ENCODE measurements at regions not wholly inside any gene's neighbourhood (a gene's known extent, or its start where the extent isn't known, plus 50 kb on each side); places are given as distances from the start of the nearest gene placed in this dataset.
"Not testable (repeated sequence)": the region's sequence is repeated elsewhere in the genome, so short reads cannot be mapped to it uniquely, and the experiment has no call there.

DNA sequence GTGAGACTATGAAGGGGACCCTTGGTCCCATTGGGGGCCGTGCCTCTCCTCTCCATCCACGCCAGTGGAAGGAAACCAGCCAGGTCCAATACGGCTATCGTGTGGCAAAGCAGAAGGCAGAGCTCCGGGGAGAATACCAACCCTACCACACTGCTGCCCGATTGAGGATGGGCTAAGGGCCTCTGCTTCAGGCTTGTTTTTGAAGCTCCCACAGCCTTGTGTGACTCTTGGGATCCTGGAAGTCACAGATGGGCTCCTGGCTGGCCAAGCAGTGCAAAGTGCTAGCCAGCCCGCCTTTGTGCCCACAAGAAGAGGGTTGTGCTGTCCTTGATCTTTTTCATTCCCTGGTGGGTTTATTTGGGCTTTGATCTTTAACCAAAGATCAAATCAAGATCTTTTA, 70.6 kb upstream of the ID2 start:
- no peak for DNase-seq (ENCODE audit: low read depth, low spot score)

DNA sequence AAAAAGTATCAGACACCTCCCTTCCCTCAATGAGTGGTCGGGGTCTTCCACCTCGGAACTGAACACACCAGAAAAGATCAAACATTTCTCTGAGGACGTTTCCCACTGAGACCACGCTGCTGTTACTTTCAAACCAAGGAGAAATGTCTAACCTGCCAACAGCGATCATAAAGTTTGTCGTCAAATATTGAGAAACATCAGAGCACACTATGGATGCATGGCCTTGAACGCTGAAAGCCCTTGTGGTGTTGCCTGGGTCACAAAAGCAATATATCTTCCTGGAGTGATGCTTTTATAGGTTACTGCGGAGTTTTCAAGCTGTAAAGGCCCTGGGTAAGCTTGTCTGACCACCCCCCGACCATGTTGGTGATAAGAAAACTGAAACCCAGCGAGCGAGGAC, 70.2 kb upstream of the ID2 start:
- DNase-seq (ENCODE audit: low read depth, low spot score) = no peak

DNA sequence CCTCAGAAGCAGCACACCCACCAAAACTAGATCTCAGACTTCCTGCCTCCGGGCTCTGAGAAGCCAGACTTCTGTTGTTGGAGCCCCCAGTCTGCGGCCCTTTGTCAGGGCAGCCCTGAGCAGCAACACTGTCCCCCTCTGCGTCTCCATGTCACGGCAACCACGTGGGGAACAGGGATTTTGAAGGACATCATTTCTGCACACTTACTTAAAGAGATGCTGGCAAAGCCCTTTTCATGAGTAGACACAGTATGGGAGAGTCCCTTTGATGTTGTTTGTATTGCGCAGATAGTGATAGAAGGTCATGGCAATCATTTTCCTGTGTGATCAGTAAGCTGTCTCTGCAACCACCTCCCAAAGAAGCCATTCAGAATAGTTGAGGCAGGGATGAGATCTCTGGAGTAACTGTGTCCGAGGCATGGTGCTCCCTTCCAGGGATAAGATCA, 69.1 kb upstream of the ID2 start:
- DNase-seq (ENCODE audit: low read depth, low spot score) = no peak

DNA sequence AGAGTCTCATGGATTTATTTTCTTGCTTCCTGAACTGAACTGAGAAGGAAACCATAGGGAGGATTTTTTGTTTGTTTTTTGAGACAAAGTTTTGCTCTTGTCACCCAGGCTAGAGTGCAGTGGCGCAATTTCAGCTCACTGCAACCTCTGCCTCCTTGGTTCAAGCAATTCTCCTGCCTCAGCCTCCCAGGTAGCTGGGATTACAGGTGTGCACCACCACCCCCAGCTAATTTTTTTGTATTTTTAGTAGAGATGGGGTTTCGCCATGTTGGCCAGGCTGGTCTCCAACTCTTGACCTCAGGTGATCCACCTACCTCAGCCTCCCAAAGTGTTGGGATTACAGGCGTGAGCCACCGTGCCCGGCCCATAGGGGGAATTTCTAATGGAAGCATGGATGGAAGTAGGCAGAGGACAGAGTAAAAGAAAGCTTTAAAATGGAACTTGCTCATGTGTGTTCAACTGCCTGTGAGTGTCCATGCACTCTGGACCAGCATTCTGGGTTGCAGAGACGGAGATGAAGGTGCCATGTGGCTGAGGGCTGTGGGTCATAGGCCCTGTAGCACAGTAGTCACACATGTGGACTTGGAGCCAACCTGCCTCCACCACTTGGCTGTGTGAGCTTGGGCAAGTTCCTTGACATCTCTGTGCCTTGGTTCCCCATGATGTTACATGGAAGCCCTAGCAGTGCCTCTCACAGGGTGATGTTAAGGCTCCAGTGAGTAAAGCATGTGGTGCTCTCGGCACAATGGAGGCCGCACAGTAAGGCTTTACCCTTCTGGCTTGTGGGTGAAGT, 68.5 kb upstream of the ID2 start:
- not testable (repeated sequence) for DNase-seq (ENCODE audit: low read depth, low spot score)

DNA sequence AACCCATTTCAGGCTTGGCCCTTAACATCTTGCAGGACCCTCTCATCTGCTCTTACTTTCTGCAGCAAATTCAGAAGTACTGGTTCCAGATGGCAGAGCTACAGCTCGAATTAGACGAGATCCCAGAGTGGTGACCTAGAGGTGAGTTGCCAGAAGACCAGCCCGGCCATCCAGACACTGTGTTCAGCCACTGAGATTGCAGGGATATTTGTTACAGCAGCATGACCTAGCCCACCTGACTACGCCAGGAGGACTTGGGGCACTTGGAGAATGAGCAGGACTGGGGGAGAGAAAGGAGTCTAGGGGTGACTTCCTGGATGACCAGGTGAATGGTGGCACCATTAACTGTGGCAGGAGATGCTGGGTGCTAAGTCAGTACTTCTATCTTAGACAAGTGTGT, 67.2 kb upstream of the ID2 start:
- no peak for DNase-seq (ENCODE audit: low read depth, low spot score)

DNA sequence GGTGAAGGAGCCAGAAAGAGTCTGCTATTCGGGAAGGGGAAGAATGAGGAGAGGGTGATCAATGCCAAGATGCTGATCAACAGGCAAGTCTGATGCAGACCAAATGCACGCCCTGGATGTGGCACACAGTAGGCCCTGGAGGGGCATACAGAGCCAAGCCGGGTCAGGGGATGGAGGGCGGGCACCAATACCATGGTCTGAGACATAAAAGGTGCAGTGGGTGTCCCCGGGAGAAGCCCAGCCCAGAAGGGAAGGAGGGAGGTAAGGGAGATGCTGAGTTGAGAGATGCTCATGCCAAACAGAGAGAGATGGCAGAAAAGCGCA, 66.6 kb upstream of the ID2 start:
- no peak for DNase-seq (ENCODE audit: low read depth, low spot score)

DNA sequence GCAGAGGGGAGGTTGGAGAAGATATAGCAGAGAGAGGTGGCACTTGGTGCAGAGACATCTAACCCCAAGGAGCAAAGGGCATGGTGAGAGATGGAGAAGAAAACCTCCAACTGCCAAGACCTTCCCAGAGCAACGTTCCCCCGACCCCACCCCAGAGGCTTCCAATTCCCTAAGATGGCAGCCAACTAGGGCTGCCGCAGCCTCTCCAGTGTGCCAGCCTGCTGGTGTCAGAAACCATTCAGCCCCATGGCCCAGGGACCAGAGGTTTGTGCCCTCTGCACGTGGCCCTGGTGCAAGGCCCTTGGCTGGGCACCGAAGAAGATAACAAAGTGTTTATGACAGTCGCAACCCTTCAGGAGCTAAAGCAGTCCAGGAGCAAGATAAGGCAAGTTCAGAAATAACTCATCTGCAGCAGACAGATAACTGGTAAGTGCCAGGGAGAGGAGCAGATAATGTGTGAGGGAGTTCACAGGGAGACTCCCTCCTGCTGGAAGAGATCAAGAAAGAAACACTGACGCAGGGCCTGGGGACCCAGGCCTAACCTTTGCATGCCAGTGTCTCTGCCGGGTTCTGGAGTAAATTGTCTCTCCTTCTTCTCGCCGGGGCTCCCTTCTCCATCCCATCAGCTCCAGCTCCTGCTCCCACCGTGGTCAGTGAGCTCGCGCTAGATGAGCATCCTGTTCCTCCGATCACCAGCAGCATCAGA, 66.1 kb upstream of the ID2 start:
- DNase-seq (ENCODE audit: low read depth, low spot score) = no peak

DNA sequence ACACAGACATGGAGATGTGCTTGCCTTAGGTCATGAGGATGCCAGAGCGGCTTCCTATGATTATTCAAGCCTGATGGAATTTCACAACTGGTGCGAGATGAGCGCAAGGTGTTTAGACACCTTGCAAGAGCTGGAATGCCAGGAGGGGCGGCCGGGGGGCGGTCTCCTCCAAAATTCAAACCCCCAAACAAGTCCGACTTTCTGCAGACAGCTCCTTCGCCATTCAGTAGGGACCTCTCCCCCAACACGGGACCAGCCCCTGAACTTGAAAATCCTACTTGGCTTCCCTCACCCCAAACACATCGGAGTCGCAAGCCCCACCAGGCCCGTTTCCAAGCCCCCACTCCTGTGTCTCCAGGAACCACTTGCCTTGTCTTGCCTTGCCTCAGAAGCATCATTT, 64.8 kb upstream of the ID2 start:
- DNase-seq (ENCODE audit: low read depth, low spot score) = no peak

DNA sequence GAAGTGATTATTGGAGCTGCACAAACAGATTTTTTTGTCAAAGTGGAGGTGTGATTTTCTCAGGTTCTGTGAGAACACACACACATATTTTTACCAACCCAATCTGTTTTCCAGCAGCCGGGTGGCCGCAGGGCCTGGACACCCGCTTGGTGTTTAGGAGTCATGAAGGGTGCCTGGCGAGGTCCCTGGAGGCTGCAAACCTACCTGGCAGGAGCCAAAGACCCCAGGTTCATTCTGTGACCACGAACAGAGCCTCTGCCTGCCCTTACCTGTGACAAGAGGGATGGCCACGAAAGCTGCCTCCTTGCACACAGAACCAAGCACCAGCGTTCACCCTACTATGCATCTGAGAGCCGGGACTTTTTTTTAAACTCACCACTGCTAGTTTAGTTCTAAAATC, 64.3 kb upstream of the ID2 start:
- no peak for DNase-seq (ENCODE audit: low read depth, low spot score)

DNA sequence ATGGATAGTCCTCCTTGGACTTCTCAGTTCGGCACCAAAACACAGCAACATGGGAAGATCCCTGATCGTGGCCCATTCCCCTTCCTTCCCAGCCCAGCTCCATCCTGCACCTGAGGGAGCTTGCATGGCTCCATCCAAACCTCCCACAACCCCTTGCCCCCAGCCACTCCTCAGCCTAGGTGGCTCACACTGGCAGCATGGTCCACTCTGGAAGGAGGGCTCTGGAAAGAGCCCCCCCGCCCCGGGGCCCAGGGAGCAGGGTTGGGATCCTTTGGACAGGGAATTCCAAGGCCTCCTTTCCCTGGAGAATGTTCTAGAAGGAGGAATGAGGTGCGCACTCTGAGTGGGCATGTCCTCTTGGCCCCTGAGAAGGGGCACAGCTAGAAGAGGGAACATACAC, 62.8 kb upstream of the ID2 start:
- no peak for DNase-seq (ENCODE audit: low read depth, low spot score)

DNA sequence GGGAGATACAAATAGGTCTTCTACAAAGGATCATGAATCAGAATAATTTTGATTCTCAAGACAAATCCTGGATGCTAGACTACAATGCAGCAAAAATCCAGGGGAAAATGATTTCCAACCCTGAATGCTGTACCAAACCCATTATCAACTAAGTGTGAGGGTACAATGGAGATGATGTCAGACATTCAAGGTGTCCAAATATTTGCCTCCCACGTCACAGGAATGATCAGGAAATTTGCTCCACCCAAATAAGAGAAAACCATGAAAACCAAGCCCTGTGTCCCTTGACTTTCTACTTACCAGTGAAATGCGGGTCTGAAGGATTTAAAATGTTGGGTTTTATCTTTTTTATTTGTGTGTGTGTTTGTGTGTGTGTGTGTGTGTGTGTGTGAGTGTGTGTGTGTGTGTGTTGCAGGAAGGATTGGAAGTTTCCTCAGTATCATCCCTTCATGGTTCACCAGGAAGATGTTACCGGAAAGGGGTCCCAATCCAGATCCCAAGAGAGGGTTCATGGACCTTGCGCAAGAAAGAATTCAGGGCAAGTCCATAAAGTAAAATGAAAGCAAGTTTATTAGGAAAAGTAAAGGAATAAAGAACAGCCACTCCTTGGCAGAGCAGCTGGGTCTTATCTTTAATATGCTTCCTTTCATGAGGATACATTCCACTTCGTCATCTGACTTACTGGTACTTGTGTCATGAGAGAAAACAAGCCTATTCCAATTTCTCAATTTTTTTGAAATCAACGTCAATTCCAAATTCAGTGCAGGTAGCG, 61.1 kb upstream of the ID2 start:
- DNase-seq (ENCODE audit: low read depth, low spot score) = no peak

DNA sequence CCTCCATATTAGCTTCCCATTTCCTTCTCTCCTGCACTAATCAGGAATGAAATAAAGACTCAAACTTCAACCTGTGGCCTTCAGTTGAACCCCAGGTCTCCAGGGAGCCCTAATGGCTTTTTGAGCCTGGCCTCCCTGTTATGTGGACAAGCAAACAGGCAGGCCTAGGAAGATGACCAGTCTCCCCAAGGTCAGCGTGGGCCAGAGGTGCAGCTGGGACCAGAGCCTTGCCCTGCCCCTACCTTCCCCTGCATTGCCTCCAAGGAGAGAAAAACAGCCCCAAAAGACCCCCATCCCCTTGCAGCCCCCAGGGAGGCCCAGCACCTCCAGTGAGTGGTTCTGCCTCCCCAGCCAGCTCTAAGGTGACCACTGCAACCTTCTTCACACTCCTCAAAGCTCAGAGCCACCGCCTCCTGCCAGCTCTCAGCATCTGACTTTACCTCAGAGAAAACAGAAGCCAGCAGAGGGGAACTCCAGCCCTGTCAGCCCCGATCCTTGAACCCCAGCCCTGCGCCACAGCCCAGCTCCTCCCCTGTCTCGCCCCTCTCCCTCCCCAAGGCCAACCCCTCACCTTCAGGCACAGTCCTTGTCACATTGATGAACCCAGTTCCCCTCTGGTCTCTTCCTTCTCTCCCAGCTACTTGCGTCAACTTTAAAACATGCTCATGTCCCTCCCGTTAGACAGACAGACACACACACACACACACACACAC, 59.5 kb upstream of the ID2 start:
- DNase-seq (ENCODE audit: low read depth, low spot score) = no peak

DNA sequence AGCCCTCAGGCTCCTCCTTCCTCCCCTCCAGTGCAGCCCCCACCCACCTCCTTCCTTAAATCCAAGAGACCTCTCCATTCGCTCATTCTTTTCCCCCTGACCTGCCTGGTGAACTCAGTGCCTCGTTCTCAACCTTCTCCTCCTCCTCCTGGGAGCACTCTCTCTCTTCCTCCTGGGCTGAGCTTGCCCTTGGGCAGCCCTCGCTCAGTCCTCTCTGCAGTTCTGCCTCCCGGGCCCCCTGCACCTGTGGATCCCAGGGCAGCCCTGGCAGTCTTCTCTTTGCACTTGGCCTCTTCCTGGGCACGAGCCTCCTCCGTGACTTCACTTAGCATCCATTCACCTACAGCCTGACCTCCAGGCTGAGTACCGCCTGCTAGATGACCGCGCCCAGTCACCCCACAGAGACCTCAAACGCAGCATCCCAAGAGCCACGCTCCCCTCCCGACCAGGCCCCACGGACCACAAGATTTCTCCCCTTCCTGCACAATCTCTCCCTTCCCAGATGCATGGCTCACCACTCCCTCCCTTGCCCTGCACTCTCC, 58.9 kb upstream of the ID2 start:
- no peak for DNase-seq (ENCODE audit: low read depth, low spot score)

DNA sequence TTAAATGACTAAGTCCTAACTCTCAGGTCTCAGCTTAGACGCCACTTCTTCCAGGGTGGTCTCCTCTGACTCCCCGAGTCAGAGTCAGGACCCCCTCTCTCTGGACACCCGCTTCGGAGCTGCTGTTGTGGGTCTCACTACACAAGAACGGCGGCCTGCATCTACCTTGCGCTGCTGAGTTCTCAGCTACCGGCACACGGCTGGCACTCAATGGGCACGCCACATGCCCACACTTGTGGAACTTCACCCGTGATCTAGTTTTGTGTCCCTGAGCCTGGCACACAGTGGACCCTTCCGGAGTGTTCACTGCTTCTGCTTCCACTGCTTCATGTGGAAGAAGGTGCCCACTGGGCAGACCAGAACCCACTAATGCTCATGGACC, 58.3 kb upstream of the ID2 start:
- DNase-seq (ENCODE audit: low read depth, low spot score) = no peak

DNA sequence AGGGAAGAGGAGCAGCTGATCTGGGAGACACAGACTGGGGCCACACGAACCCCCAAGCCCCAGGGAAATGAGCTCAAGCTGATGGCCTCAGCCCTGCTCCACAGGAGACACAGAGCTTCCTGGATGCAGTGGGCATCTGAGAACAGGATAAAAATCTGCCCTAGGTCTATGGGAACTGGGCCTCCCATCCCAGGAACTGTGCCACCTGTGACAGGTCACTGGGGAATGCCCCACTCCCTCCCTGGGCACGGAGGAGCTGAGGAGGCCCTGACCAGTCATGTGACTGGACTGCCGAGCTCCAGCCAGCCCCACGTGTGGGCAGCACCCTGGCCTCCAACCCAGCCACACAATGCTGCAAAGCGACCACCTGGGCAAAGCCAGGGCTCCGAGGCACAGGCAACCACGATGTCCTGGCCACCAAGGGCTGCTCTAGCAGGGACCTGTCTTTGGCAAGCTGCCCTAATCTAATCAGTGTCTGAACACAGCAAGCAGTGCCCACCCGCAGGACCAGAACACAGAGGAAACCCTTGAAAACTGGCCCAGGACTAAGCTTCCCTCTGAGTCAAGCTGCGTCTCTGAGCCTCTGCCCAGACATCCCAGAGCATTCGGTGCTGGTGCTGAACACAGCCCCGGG, 57.8 kb upstream of the ID2 start:
- no peak for DNase-seq (ENCODE audit: low read depth, low spot score)

DNA sequence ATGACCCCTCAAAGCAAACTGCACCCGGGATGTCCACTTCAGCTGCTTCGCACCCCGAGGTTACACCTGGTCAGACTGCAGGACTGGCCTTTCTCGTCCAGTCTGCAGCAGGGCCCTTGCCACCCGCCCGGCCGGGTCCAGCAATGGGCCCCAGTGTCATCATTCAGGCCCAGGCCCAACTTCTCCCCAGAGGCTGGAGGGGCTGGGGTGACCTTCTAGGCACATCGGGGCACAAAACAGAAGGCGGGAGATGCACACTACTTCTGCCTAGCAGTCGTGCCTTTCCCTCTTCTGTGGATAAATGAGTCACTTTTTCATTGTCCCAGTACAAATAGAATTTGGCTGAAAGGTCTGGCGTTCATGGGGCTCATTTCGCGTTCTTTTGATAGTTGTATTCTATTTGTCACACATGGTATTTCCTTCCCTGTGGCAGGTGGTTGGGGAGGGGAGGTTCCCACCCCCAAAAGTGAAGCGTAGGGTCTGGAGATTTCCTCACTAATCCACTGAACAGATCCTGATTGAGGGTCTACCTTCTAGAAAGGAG, 56.9 kb upstream of the ID2 start:
- no peak for DNase-seq (ENCODE audit: low read depth, low spot score)

DNA sequence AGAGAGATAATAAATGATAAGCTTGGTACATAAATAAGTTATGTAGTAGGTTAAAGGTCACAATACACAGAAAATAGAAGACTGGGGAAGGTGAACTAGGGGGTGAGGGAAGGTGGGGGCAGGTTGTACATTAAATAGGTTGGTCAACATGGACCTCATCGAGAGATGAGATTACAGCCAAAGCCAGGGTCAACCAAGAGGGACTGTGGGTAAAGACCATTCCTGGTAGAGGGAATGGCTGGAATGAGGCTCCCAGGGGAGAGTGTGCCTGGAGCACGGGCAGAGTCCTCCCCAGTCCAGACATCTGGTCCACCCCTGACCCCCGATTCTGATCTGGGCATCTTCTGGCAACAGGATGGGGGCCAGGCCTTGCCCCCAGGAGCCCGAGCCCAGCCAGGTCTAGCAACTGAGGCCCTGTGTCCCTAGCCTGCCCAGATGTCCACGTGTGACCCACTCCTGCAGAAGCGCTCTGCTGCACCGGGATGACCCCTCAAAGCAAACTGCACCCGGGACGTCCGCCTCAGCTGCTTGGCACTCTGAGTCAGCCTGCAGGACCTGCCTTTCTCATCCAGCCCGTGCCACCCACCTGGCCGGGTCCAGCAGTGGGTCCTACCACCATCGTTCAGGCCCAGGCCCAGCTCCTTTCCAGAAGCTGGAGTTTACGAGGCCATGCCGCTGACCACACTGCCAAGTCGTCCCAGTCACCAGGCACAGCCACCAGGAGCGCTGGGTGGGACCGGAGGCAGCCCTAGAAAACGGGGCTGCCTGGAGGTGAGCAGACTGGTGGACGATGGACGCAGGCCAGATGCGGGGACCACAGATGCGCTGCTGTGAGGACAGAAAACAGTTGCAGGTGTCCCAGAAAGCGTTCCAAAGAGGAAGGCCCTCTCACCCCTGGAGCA, 56.2 kb upstream of the ID2 start:
- DNase-seq (ENCODE audit: low read depth, low spot score) = no peak

DNA sequence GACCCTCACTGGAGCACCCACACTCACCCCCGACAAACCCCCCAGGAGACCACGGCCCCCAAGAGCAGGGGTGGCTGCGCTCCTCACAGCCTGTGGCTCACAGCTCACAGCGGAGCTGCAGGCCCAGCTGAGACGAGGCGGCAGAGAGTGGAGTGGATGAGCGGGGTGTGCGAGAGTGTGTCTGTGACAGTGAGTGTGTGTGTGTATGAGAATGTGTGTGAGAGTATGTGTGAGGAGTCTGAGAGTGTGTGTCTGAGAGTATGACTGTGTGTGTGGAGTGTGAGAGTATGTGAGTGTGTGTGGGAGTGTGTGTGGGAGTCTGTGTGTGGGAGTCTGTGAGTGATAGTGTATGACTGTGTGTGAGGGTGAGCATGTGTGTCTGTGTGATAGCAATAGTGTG, 55.3 kb upstream of the ID2 start:
- DNase-seq (ENCODE audit: low read depth, low spot score) = no peak

DNA sequence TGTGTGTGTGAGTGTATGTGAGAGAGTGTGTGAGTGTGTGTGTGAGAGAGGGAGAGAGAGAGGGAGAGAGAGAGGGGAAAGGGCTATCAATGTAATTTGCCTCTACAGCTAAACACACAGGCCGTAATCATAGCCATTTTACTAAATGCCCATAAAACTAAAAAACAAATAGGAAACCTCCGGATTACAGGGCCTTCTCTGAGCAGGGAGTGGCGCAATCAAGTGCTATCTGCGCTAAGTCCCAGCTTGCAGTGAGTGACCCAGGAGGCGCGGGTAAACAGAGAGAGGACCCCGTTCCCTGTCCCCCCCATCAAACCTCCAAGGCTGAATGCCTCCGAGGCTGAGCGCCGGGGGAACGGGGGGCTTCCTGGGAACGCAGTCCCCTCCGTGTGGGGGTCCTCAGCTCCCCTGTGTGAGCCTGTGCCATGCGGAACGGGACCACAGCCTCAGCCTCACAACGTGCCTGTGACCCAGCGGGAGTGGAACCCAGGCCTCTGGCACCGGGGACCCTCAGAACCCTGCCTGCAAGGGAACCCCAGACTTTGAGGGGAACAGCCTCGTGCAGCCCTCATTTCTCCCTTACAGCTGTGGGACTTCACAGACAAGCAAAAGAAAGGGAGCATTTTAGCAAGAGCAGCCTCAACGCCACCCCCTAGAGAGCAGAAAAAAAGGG, 54.7 kb upstream of the ID2 start:
- DNase-seq (ENCODE audit: low read depth, low spot score) = no peak

DNA sequence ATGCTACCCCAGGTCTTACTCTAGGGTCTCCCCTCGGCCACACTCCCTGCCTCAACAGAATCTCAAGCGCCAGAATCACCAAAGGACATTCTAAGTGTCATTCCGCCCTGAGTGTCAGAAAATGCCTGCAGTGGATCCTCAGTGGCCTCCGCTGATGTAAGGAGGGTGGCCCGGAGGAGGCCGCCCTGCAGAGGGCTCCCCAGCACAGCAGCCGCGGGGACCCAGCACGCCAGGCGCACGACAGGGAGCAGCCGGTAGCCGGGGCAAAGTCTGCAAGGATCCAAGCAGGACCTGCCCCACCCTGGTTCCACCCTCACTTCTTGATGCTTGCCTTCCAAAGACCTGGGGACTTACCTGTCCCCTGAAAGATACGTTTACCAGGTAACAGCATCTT, 54.2 kb upstream of the ID2 start:
- no peak for DNase-seq (ENCODE audit: low read depth, low spot score)

Measured in ELF-1 (cell line).